ENCODE measurements at regions not wholly inside any gene's neighbourhood (a gene's known extent, or its start where the extent isn't known, plus 50 kb on each side); places are given as distances from the start of the nearest gene placed in this dataset.

- H3K4me3 ChIP-seq: peak overlapping the region; percentile 91
- H3K27me3 ChIP-seq (replicated peaks; ENCODE audit: insufficient read depth): no peaks in the 10 kb centered on the region
- no peak for DNase-seq (ENCODE audit: low spot score)
- no peak overlapping the region for H3K27ac ChIP-seq
- H3K36me3 ChIP-seq: no peaks in the 10 kb centered on the region
- no peaks in the 10 kb centered on the region for H3K9me3 ChIP-seq
- no peak for TF ChIP-seq CTCF (IDR thresholded peaks at IDR 0.05)
- peaks cover 17 to 26% of the 10 kb centered on the region in 2 donors for H3K4me1 ChIP-seq (ENCODE audit: control insufficient read depth in 1 of 2, low read depth in 2 of 2)
- no peak for ATAC-seq (ENCODE audit: insufficient number of reproducible peaks, low FRiP score, low read depth)
Measured at GRCh38 chr4:24471486-24472160, 112.7 kb downstream of the DHX15 start.

DNA sequence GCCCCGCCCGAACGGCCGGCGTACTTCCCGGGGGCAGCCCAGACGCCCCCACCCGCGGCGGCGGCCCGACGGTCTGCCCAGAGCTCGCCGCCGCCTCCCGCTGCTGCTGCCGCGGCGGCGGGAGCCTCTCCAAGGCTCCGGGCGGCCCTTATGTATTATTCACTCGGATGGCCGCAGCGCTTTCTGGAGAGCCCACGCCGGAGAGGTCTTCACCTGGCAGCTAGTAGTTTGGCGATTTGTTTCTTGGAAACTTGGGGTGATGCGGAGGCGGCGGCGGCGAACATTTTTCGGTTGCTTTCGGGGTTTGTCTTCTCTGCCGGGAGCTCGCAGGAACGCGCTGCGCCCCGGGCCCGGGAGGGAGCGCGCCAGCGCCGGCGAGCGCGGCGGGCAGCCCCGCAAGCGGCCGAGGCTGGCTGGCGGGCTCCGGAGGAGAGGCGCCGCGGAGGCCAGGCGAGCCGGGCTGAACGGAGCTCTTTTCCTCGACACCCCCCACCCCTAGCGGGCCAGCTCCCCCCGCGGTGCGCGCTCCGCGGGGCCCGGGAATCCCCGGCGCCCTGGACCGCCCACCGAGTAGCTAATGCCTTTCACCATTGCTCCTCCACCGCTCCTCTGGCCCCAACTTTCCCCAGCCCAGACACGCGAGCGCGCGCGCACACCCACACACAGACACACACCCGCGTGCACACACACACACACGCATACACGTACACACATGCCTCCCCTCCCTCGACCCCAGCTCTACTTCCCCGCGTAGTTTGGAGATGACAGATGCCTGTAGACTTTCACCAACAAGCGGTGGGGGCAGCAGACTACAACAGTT lies 113.5 kb downstream of the DHX15 start:
- Histone ChIP-seq H3K9me3 (no peaks in the 10 kb centered on the region), H3K4me1 (ENCODE audit: control insufficient read depth in 1 of 2, low read depth in 2 of 2) (peaks cover 17 to 26% of the 10 kb centered on the region in 2 donors), H3K27ac (no peak overlapping the region), H3K4me3 (peak overlapping the region; percentile 91), H3K36me3 (no peaks in the 10 kb centered on the region), H3K27me3 (replicated peaks; ENCODE audit: insufficient read depth) (no peaks in the 10 kb centered on the region)
- no peak for TF ChIP-seq CTCF (IDR thresholded peaks at IDR 0.05)
- DNase-seq (ENCODE audit: low spot score): no peak
- no peak for ATAC-seq (ENCODE audit: insufficient number of reproducible peaks, low FRiP score, low read depth)

- H3K9me3 ChIP-seq: no peaks in the 10 kb centered on the region
- no peak overlapping the region for H3K27ac ChIP-seq
- no peak overlapping the region for H3K4me3 ChIP-seq
- H3K4me1 ChIP-seq (ENCODE audit: control insufficient read depth in 1 of 2, low read depth in 2 of 2): peaks cover 17 to 21% of the 10 kb centered on the region in 2 donors
- no peak for TF ChIP-seq CTCF (IDR thresholded peaks at IDR 0.05)
- no peaks in the 10 kb centered on the region for H3K27me3 ChIP-seq (replicated peaks; ENCODE audit: insufficient read depth)
- DNase-seq (ENCODE audit: low spot score) (no peak), ATAC-seq (ENCODE audit: insufficient number of reproducible peaks, low FRiP score, low read depth) (no peak)
- no peaks in the 10 kb centered on the region for H3K36me3 ChIP-seq
Measured at GRCh38 chr4:24468071-24468470, 116.3 kb downstream of the DHX15 start.

DNA sequence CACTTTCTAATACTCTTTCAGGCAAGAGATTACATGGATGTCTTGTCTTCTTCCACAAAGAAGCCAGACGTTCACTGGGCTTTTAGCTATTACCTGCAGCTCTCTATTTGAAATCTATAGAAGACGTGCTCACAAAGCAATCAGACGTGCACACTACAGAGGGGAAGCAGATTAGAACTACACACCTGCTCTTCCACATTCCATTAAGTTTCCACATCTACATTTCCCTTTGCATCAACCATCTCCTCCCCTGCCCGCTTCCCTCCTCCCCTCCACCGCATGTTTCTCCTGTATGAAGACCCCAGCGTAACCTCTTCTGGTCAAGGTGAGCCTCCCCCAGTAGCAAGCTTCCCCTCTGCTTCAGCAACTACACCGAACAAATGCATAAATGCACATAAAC lies 119.8 kb downstream of the DHX15 start:
- H3K36me3 ChIP-seq: no peaks in the 10 kb centered on the region
- no peak overlapping the region for H3K4me3 ChIP-seq
- TF ChIP-seq CTCF (IDR thresholded peaks at IDR 0.05): no peak
- peaks cover under 1 to 3% of the 10 kb centered on the region in 2 donors for H3K4me1 ChIP-seq (ENCODE audit: control insufficient read depth in 1 of 2, low read depth in 2 of 2)
- no peak for ATAC-seq (ENCODE audit: insufficient number of reproducible peaks, low FRiP score, low read depth)
- no peaks in the 10 kb centered on the region for H3K9me3 ChIP-seq
- H3K27ac ChIP-seq: no peak overlapping the region
- DNase-seq (ENCODE audit: low spot score): no peak
- H3K27me3 ChIP-seq (replicated peaks; ENCODE audit: insufficient read depth): no peaks in the 10 kb centered on the region

GRCh38 chr4:24456431-24456830 lies 127.9 kb downstream of the DHX15 start:
- Histone ChIP-seq H3K27me3 (replicated peaks; ENCODE audit: insufficient read depth) (no peaks in the 10 kb centered on the region), H3K27ac (no peak overlapping the region), H3K36me3 (no peaks in the 10 kb centered on the region), H3K4me1 (ENCODE audit: control insufficient read depth in 1 of 2, low read depth in 2 of 2) (no peaks in the 10 kb centered on the region), H3K9me3 (no peaks in the 10 kb centered on the region), H3K4me3 (no peak overlapping the region)
- ATAC-seq (ENCODE audit: insufficient number of reproducible peaks, low FRiP score, low read depth) (no peak), DNase-seq (ENCODE audit: low spot score) (no peak)
- no peak for TF ChIP-seq CTCF (IDR thresholded peaks at IDR 0.05)

Measured in thoracic aorta (tissue), 2 donors.